Gastroesophageal sphincter (tissue), 3 donors: ENCODE measurements at regions not wholly inside any gene's neighbourhood (a gene's known extent, or its start where the extent isn't known, plus 50 kb on each side); places are given as distances from the start of the nearest gene placed in this dataset.

ENCODE experiments used
- CTCF ChIP-seq, 4 experiments: fragments of 200-600 bp in 2 of 4; fragments of 450-650 bp in 2 of 4; sonication (generic) in 1 of 4; IDR thresholded peaks; one replicate each; pipeline ENCODE4 v1.5.1; 2017 to 2019; ENCODE audit warnings: antibody characterized with exemption in 4 of 4, mild to moderate bottlenecking in 2 of 4, moderate library complexity in 2 of 4
- EP300 ChIP-seq: sonication (generic); formaldehyde crosslinking; IDR thresholded peaks from one replicate; pipeline ENCODE4 v1.6.1; 2017; ENCODE audit warnings: antibody characterized with exemption, mild to moderate bottlenecking
- POLR2A ChIP-seq, 2 donors: fragments of 450-650 bp; IDR thresholded peaks; one replicate each; pipeline ENCODE4 v1.6.1; 2017; ENCODE audit warnings: antibody characterized with exemption in 2 of 2, mild to moderate bottlenecking in 2 of 2, moderate library complexity in 1 of 2
- POLR2AphosphoS5 ChIP-seq: sonication (generic); formaldehyde crosslinking; IDR thresholded peaks from one replicate; pipeline ENCODE4 v1.6.1; 2017; ENCODE audit warnings: antibody characterized with exemption

GRCh38 chr18:24559526-24559925 is 99.1 kb downstream of the HRH4 start:
- TF ChIP-seq CTCF (IDR thresholded peaks at IDR 0.05) (no peak), POLR2AphosphoS5 (no peak), EP300 (no peak), POLR2A (IDR thresholded peaks at IDR 0.05) (no peak)
